SK-N-SH (cell line): ENCODE measurements at regions not wholly inside any gene's neighbourhood (a gene's known extent, or its start where the extent isn't known, plus 50 kb on each side); places are given as distances from the start of the nearest gene placed in this dataset.

Experiments
- EZH2phosphoT487 ChIP-seq: fragments of 200-600 bp; sonication (generic); IDR thresholded peaks from 2 replicates; pipeline ENCODE4 v1.6.1; 2017; ENCODE audit warnings: low read depth, mixed run types, mild to moderate bottlenecking, antibody characterized with exemption, moderate library complexity, borderline replicate concordance
- FOXM1 ChIP-seq: IDR thresholded peaks from 2 replicates; pipeline ENCODE4 v1.4.0; 2012; ENCODE audit warnings: low read depth, mild to moderate bottlenecking
- JUND ChIP-seq: IDR thresholded peaks from 2 replicates; pipeline ENCODE4 v1.4.0; 2012
- POLR2AphosphoS5 ChIP-seq: IDR thresholded peaks from 2 replicates; pipeline ENCODE4 v1.6.1; 2012; ENCODE audit warnings: low read depth, low read length
- SMC3 ChIP-seq: IDR thresholded peaks from 2 replicates; pipeline ENCODE4 v1.6.1; 2012; ENCODE audit warnings: low read depth, low read length, improper control_type of control experiment
- TF ChIP-seq, protein P1 (sequence below): fragments of 150-350 bp; IDR thresholded peaks from 2 replicates; pipeline ENCODE4 v1.6.1; 2017; ENCODE audit warnings: antibody characterized with exemption, low read length, low read depth, borderline replicate concordance

DNA sequence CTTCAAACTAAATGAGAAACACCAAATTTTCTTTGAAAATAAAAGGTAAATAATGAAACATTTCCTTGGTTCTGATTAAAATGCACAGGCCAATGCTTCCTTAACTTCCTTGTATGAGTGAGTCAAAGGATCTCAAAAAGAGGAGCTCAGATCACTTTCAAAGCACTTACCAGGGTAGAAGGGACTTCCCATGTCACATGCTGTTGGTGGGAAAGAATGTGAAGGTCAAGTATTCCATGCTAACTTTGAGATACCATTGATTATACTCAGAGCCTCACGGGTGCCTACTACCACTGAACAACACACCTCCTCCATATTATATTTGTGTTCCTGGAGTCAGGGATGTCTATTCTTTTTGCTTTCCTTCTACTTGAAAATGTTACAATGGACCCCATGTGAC, 233.5 kb upstream of the KIAA1217 start:
- TF ChIP-seq POLR2AphosphoS5 = no peak
- no peak for TF ChIP-seq EZH2phosphoT487
- no peak for TF ChIP-seq JUND
- no peak for TF ChIP-seq FOXM1
- no peak for TF ChIP-seq SMC3
- TF ChIP-seq, protein P1, sequence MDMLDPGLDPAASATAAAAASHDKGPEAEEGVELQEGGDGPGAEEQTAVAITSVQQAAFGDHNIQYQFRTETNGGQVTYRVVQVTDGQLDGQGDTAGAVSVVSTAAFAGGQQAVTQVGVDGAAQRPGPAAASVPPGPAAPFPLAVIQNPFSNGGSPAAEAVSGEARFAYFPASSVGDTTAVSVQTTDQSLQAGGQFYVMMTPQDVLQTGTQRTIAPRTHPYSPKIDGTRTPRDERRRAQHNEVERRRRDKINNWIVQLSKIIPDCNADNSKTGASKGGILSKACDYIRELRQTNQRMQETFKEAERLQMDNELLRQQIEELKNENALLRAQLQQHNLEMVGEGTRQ = no peak
